ENCODE measurements at regions not wholly inside any gene's neighbourhood (a gene's known extent, or its start where the extent isn't known, plus 50 kb on each side); places are given as distances from the start of the nearest gene placed in this dataset.

DNA sequence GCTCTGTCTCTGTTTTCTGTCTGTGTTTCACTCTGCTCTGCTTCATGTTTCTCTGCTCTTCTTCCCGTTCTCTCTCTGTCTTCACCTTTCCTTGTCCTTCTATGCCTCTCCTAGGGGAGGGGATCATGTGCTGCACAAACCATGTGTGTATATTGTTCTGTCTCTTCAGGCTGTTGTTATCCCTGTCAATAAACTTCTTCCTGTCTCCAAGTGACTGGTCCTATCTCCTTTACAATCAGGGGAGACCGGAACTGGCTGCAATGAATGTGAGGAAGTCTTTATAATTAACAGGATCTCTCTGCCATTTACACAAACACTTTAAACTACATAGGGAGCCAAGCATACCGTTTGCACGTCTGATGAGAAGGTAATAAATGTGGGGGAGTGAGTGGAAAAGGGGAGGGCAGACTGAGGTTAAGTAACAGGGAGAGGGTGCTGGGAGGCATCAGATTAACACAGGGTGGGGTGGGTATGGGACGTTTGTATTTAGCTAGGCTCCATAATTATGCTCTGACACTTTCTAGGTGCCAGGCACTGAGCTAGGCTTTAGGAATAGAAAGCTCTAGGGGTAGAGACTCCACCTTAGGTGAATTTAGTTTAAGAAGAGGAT is 626.1 kb downstream of the DHX35 start:
- no peak for DNase-seq (ENCODE audit: low read depth, low spot score)
- ChIA-PET POLR2A (no interaction called here), CTCF (no interaction called here)
- no peak overlapping the region for H3K4me3 ChIP-seq (ENCODE audit: low read depth, low read length)
- TF ChIP-seq, protein P1, sequence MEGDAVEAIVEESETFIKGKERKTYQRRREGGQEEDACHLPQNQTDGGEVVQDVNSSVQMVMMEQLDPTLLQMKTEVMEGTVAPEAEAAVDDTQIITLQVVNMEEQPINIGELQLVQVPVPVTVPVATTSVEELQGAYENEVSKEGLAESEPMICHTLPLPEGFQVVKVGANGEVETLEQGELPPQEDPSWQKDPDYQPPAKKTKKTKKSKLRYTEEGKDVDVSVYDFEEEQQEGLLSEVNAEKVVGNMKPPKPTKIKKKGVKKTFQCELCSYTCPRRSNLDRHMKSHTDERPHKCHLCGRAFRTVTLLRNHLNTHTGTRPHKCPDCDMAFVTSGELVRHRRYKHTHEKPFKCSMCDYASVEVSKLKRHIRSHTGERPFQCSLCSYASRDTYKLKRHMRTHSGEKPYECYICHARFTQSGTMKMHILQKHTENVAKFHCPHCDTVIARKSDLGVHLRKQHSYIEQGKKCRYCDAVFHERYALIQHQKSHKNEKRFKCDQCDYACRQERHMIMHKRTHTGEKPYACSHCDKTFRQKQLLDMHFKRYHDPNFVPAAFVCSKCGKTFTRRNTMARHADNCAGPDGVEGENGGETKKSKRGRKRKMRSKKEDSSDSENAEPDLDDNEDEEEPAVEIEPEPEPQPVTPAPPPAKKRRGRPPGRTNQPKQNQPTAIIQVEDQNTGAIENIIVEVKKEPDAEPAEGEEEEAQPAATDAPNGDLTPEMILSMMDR (IDR thresholded peaks at IDR 0.05; ENCODE audit: insufficient read depth, low read length, missing control alignments), result no peak

DNA sequence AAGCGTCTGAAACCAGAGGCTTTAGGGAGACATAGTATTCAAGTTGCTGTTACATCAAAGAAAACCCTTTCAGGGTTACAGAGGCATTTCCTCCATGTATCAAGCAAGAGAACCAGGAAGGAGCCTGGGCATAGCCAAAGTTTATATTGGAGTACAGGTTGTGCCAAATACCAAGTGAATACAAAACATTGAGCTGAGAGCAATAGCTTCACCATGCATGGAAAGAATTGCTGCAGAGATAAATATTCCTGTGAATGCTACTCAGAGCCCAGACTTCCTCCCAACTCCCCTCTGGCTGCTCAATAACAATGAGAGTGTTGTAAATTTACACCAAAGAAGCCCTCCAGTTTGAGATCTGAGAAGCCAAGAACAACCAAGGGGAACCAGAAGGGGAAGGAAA is 618.9 kb downstream of the DHX35 start:
- no peak overlapping the region for H3K4me3 ChIP-seq (ENCODE audit: low read depth, low read length)
- ChIA-PET CTCF (no interaction called here), POLR2A (no interaction called here)
- TF ChIP-seq, protein P1 (IDR thresholded peaks at IDR 0.05; ENCODE audit: insufficient read depth, low read length, missing control alignments), result no peak
- DNase-seq (ENCODE audit: low read depth, low spot score), result no peak

DNA sequence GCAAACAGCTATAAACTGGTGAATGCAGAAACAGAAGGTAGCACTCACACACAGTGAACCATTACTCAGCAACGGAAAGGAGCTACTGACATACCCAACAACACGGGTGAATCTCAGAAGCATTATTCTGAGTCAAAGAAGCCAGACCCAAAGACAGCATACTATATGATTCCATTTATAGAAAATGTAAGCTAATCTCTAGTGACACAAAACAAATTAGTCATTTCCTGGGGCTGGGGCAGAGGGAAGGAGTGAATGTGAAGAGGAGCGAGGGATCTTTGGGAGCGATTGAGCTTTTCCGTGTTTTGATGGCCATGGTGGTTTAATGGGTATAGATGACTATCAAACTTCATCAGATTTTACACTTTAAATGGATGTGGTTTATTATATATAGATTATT is 614.6 kb downstream of the DHX35 start:
- H3K4me3 ChIP-seq (ENCODE audit: low read depth, low read length), result no peak overlapping the region
- CTCF ChIA-PET, result no interaction called here
- TF ChIP-seq, protein P1 (IDR thresholded peaks at IDR 0.05; ENCODE audit: insufficient read depth, low read length, missing control alignments), result no peak
- no peak for DNase-seq (ENCODE audit: low read depth, low spot score)
- POLR2A ChIA-PET, result no interaction called here

DNA sequence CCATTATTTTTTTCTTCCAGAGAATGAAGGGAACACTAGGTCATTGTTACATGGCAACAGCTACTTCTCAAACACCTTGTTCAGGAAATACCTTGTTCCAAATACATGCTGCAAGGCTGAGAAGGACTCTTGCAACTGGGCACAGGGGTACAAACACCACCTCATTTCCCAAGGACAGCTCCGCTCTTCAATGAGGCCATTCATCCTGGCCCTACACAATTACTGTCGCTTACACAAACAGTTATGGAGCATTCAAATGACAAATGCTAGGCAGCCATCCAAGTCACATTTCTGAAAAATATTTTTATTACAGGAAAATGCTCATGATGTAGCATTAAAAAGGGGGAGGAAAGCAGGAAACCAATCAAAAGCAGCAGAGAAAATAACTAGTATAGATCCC is 611.9 kb downstream of the DHX35 start:
- no peak overlapping the region for H3K4me3 ChIP-seq (ENCODE audit: low read depth, low read length)
- POLR2A ChIA-PET, result no interaction called here
- DNase-seq (ENCODE audit: low read depth, low spot score), result no peak
- TF ChIP-seq, protein P1 (IDR thresholded peaks at IDR 0.05; ENCODE audit: insufficient read depth, low read length, missing control alignments), result no peak
- CTCF ChIA-PET, result no interaction called here

DNA sequence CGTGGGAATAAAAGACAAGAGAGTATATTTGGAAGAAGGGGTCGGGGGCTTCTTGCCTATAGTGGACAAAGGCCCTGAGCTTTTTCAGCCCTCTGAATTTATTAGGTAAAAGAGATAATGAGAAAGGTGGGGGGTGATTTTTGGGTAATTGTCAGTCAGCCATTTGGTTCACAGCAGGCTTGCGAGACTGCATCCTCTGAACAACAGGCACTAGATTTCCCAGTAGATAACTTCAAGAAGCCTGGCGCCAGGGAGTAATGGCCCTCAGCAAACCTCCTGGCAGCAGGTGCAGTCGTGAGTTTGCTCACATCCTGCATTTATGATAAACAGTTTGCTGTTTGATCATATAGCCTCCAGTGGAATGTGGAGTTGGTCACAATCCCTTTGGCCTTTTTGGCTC is 609.0 kb downstream of the DHX35 start:
- CTCF ChIA-PET, result no interaction called here

DNA sequence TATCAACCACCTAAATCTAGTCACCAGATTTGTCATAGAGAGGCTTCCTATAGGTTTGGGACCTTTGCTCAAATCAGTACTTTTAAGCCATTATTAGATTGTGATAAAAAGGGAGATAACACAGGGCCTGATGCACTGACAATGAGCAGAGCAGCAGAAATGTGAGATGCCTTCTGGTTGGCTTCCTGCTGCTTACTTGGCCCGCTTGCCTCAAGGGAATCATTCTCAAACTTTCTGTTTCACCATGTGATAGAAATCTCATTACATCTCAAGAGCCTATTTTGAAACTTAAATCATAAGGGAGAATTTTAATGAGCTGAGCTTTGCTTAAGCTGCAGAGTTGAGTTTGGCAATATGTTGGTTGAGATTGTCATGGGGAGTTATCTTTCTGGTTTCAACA is 606.0 kb downstream of the DHX35 start:
- TF ChIP-seq, protein P1 (IDR thresholded peaks at IDR 0.05; ENCODE audit: insufficient read depth, low read length, missing control alignments), result no peak
- no peak overlapping the region for H3K4me3 ChIP-seq (ENCODE audit: low read depth, low read length)
- POLR2A ChIA-PET, result no interaction called here
- CTCF ChIA-PET, result no interaction called here
- DNase-seq (ENCODE audit: low read depth, low spot score), result no peak

More for the DNA sequence above, 609.0 kb downstream of the DHX35 start:
- TF ChIP-seq, protein P1 (IDR thresholded peaks at IDR 0.05; ENCODE audit: insufficient read depth, low read length, missing control alignments), result no peak
- no peak overlapping the region for H3K4me3 ChIP-seq (ENCODE audit: low read depth, low read length)
- POLR2A ChIA-PET, result no interaction called here
- no peak for DNase-seq (ENCODE audit: low read depth, low spot score)

Measured in AG04449 (cell line).